LHCN-M2 (cell line): ENCODE measurements at regions not wholly inside any gene's neighbourhood (a gene's known extent, or its start where the extent isn't known, plus 50 kb on each side); places are given as distances from the start of the nearest gene placed in this dataset.

Experiments
- DNase-seq: peaks from one replicate; pipeline ENCODE4 v3.0.0-alpha.2; 2012; ENCODE audit warnings: low read depth

- peak; percentile 70 for DNase-seq
Observed at GRCh38 chr13:34863360-34864135, 78.5 kb upstream of the NBEA start.

- no peak for DNase-seq
Observed at GRCh38 chr13:34864671-34865070, 77.4 kb upstream of the NBEA start.

GRCh38 chr13:34867590-34867989, 74.5 kb upstream of the NBEA start:
- DNase-seq, result peak; percentile 27

- no peak for DNase-seq
Observed at GRCh38 chr13:34868733-34869132, 73.3 kb upstream of the NBEA start.

GRCh38 chr13:34869696-34870095, 72.4 kb upstream of the NBEA start:
- no peak for DNase-seq

GRCh38 chr13:34878329-34878728, 63.7 kb upstream of the NBEA start:
- no peak for DNase-seq

GRCh38 chr13:34879851-34880250, 62.2 kb upstream of the NBEA start:
- DNase-seq, result no peak

- DNase-seq, result no peak
Observed at GRCh38 chr13:34881494-34881893, 60.6 kb upstream of the NBEA start.

GRCh38 chr13:34883396-34883795, 58.7 kb upstream of the NBEA start:
- no peak for DNase-seq

GRCh38 chr13:34884366-34884765, 57.7 kb upstream of the NBEA start:
- DNase-seq, result no peak

- DNase-seq, result no peak
Observed at GRCh38 chr13:34886121-34886875, 55.8 kb upstream of the NBEA start.

GRCh38 chr13:34886987-34887386, 55.1 kb upstream of the NBEA start:
- no peak for DNase-seq
